HG02642 (cell line): ENCODE measurements at regions not wholly inside any gene's neighbourhood (a gene's known extent, or its start where the extent isn't known, plus 50 kb on each side); places are given as distances from the start of the nearest gene placed in this dataset.
"Not testable (repeated sequence)": the region's sequence is repeated elsewhere in the genome, so short reads cannot be mapped to it uniquely, and the experiment has no call there.

Experiments
- ATAC-seq: cut with Tn5 transposase; IDR thresholded peaks from one replicate; pipeline ENCODE4 v1.9.1; 2021; ENCODE audit warnings: mild to moderate bottlenecking; ENCODE audit not compliant: unreplicated experiment, poor library complexity

DNA sequence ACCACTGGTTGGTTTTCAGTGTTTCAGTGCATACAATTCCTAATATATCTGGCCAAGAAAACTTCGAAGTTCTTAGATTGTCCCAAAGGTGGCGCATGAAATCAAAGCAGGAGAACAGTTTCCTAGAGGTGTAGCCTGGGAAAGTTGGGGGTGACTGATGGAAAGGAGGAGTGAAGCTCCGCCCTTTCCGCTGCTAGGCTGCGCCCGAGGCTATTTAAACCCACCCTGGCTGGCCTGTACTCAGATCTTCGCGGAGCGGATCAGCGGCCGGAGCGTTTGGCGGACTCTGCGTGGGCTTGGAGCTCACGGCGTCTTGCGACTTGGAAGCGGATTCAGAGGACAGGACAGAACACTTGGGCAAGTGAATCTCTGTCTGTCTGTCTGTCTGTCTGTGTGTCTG is 328.7 kb downstream of the CWH43 start:
- not testable (repeated sequence) for ATAC-seq

DNA sequence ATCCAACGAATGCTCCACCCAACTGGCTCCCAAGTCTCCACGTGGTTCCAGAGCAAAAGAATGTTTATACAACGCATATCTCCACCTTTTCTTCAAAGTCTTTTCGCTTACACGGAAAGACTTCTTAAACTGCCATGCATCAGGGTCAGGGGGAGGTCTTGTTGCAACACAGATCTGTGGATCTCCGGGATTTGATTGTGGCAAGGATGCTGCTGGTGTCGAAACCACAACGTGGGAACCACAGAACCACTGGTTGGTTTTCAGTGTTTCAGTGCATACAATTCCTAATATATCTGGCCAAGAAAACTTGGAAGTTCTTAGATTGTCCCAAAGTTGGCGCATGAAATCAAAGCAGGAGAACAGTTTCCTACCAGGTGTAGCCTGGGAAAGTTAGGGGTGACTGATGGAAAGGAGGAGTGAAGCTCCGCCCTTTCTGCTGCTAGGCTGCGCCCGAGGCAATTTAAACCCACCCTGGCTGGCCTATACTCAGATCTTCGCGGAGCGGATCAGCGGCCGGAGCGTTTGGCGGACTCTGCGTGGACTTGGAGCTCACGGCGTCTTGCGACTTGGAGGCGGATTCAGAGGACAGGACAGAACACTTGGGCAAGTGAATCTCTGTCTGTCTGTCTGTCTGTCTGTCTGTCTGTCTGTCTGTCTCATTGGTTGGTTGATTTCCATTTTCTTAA is 334.8 kb downstream of the CWH43 start:
- ATAC-seq = not testable (repeated sequence)

DNA sequence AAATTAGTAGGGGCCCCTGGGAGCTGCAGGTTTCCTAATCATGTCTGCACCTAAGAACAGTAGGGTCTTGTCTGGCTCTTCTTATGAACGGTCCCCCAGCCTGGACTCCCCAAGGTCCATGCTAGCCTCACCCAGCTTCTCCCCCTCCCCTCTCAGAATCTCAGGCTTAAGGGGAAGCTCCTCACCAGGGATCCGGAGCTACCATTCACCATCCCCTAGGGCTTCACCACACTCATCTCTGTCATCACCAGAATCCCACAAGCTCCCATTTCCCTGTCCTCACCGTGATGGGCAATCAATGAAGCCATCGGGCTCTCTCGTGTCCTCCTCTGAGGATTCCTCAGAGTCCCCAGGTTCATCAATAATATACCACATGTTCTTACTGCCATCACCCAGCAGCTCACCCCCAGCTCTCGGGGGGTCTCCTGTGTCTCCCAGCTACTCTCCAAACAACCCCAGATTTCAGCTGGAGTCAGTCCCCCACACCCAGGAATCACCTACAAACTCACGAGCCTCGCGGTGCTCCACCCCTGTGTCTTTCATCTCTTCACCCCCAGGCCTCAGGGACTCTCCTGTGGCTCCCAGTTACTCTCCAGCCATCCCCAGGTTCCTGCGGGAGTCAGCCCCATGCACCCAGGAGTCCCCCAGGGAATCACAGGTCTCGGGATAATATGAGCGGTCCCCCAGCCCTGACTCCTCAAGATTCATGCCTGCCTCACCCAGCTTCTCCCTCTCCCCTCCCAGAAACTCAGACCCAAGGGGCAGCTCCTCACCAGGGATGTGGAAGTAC is 335.6 kb downstream of the CWH43 start:
- ATAC-seq = not testable (repeated sequence)

DNA sequence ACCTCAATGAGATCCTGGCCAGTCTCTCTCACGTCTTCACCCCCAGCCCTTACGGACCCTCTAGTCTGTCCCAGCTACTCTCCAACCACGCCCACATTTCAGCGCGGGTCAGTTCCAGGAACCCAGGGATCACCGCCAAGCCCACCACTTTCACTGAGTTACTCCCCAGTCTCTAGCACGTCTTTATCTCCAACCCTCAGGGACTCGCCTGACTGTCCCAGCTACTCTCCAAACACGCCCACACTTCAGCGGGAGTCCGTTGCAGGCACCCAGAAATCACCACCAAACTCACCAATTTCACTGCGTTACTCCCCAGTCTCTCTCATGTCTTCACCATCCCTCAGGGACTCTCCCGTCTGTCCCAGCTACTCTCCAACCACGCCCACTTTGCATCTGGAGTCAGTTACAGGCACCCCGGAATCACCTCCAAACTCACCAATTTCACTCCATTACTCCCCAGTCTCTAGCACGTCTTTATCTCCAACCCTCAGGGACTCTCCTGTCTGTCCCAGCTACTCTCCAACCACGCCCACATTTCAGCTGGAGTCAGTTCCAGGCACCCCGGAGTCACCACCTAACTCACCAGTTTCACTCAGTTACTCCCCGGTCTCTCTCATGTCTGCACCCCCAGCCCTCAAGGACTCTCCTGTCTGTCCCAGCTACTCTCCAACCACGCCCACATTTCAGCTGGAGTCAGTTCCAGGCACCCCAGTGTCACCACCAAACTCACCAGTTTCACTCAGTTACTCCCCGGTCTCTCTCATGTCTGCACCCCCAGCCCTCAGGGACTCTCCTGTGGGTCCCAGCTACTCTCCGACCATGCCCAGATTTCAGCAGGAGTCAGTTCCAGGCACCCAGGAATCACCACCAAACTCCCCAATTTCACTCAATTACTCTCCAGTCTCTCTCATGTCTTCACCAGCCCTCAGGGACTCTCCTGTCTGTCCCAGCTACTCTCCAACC is 336.8 kb downstream of the CWH43 start:
- ATAC-seq = not testable (repeated sequence)

DNA sequence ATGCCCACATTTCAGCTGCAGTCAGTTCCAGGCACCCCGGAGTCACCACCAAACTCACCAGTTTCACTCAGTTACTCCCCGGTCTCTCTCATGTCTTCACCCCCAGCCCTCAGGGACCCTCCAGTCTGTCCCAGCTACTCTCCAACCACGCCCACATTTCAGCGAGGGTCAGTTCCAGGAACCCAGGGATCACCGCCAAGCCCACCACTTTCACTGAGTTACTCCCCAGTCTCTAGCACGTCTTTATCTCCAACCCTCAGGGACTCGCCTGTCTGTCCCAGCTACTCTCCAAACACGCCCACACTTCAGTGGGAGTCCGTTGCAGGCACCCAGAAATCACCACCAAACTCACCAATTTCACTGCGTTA is 337.5 kb downstream of the CWH43 start:
- ATAC-seq = not testable (repeated sequence)
